ENCODE measurements at regions not wholly inside any gene's neighbourhood (a gene's known extent, or its start where the extent isn't known, plus 50 kb on each side); places are given as distances from the start of the nearest gene placed in this dataset.

DNA sequence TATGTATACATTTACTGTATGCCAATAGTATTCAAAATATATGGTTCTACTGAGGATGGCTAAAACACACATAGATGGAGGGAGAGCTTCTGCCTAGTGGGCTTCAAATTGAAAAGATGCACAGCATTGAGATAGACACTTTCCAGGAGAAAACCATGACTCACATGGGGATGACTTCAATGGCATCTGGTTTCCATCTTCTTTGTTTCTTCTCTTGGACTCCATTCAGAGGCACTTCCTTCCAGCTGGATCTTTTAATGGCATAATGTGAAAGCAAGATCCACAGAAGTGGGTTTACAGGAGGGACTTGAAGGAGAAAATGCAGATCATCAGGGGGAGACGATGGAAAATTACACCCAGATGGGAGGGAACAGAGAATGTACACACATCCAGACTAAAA is 84.9 kb downstream of the ZNF365 start (continued):
- TF ChIP-seq, protein P1, sequence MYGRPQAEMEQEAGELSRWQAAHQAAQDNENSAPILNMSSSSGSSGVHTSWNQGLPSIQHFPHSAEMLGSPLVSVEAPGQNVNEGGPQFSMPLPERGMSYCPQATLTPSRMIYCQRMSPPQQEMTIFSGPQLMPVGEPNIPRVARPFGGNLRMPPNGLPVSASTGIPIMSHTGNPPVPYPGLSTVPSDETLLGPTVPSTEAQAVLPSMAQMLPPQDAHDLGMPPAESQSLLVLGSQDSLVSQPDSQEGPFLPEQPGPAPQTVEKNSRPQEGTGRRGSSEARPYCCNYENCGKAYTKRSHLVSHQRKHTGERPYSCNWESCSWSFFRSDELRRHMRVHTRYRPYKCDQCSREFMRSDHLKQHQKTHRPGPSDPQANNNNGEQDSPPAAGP (tag by site-specific recombination; IDR thresholded peaks at IDR 0.05) = no peak
- TF ChIP-seq ZFP69B (tag by site-specific recombination; IDR thresholded peaks at IDR 0.05) (no peak), ZNF76 (tag by site-specific recombination; IDR thresholded peaks at IDR 0.05; ENCODE audit: borderline replicate concordance, low read depth) (no peak), KLF9 (tag by site-specific recombination; IDR thresholded peaks at IDR 0.05; ENCODE audit: low read depth) (no peak), SP2 (tag by site-specific recombination; IDR thresholded peaks at IDR 0.05) (no peak), OSR2 (tag by site-specific recombination; IDR thresholded peaks at IDR 0.05) (no peak)
- TF ChIP-seq, protein P2, sequence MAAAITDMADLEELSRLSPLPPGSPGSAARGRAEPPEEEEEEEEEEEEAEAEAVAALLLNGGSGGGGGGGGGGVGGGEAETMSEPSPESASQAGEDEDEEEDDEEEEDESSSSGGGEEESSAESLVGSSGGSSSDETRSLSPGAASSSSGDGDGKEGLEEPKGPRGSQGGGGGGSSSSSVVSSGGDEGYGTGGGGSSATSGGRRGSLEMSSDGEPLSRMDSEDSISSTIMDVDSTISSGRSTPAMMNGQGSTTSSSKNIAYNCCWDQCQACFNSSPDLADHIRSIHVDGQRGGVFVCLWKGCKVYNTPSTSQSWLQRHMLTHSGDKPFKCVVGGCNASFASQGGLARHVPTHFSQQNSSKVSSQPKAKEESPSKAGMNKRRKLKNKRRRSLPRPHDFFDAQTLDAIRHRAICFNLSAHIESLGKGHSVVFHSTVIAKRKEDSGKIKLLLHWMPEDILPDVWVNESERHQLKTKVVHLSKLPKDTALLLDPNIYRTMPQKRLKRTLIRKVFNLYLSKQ (tag by site-specific recombination; IDR thresholded peaks at IDR 0.05; ENCODE audit: borderline replicate concordance) = no peak

DNA sequence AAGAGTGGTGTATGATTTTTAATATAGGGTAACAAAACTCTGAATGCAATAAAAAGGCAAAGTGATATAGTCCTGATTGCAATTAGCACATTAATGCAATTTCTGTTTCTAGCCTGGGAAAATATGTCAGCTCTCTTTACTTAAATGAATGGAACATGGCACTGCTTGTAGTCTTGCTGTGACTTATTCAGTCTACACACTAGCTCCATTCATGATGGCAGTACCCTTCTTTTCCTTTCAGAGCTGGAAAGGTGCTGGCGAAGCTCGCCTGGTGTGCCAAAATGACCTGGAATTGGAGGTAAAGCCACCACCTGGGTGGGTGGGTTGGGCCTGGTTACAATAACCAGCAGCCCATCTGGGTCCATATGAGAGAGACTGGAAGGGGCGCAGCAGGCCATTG is 85.3 kb downstream of the ZNF365 start:
- TF ChIP-seq MYNN (tag by site-specific recombination; IDR thresholded peaks at IDR 0.05; ENCODE audit: borderline replicate concordance) = no peak
- TF ChIP-seq, protein P3, sequence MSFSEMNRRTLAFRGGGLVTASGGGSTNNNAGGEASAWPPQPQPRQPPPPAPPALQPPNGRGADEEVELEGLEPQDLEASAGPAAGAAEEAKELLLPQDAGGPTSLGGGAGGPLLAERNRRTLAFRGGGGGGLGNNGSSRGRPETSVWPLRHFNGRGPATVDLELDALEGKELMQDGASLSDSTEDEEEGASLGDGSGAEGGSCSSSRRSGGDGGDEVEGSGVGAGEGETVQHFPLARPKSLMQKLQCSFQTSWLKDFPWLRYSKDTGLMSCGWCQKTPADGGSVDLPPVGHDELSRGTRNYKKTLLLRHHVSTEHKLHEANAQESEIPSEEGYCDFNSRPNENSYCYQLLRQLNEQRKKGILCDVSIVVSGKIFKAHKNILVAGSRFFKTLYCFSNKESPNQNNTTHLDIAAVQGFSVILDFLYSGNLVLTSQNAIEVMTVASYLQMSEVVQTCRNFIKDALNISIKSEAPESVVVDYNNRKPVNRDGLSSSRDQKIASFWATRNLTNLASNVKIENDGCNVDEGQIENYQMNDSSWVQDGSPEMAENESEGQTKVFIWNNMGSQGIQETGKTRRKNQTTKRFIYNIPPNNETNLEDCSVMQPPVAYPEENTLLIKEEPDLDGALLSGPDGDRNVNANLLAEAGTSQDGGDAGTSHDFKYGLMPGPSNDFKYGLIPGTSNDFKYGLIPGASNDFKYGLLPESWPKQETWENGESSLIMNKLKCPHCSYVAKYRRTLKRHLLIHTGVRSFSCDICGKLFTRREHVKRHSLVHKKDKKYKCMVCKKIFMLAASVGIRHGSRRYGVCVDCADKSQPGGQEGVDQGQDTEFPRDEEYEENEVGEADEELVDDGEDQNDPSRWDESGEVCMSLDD (tag by site-specific recombination; IDR thresholded peaks at IDR 0.05) = no peak
- TF ChIP-seq ZNF223 (tag by site-specific recombination; IDR thresholded peaks at IDR 0.05) = no peak
- no peak for TF ChIP-seq ZNF707 (tag by site-specific recombination; IDR thresholded peaks at IDR 0.05)
- TF ChIP-seq ZNF658 (tag by site-specific recombination; IDR thresholded peaks at IDR 0.05) = no peak
- no peak for TF ChIP-seq ZNF10 (tag by site-specific recombination; IDR thresholded peaks at IDR 0.05)
- TF ChIP-seq ZNF792 (tag by site-specific recombination; IDR thresholded peaks at IDR 0.05) = no peak
- TF ChIP-seq ZNF48 (tag by site-specific recombination; IDR thresholded peaks at IDR 0.05) = no peak
- no peak for TF ChIP-seq HOXC10 (CRISPR knock-in tag; IDR thresholded peaks at IDR 0.05)
- TF ChIP-seq ZNF157 (tag by site-specific recombination; IDR thresholded peaks at IDR 0.05) = no peak
- TF ChIP-seq, protein P4, sequence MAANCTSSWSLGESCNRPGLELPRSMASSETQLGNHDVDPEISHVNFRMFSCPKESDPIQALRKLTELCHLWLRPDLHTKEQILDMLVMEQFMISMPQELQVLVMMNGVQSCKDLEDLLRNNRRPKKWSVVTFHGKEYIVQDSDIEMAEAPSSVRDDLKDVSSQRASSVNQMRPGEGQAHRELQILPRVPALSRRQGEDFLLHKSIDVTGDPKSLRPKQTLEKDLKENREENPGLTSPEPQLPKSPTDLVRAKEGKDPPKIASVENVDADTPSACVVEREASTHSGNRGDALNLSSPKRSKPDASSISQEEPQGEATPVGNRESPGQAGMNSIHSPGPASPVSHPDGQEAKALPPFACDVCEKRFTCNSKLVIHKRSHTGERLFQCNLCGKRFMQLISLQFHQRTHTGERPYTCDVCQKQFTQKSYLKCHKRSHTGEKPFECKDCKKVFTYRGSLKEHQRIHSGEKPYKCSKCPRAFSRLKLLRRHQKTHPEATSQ (tag by site-specific recombination; IDR thresholded peaks at IDR 0.05) = no peak
- TF ChIP-seq ZBTB21 (tag by site-specific recombination; IDR thresholded peaks at IDR 0.05) = no peak
- Histone ChIP-seq H3K4me1 (ENCODE audit: control insufficient read depth, insufficient read depth, low read length) (no peaks in the 10 kb centered on the region), H3K4me3 (ENCODE audit: low read depth, low read length) (no peak overlapping the region), H3K9me3 (ENCODE audit: control insufficient read depth, insufficient read depth, low read depth, low read length) (no peaks in the 10 kb centered on the region), H3K27ac (ENCODE audit: extremely low read depth, low read depth, low read length) (no peak overlapping the region), H3K36me3 (ENCODE audit: control insufficient read depth in 2 of 2, insufficient read depth in 1 of 2, low read length in 2 of 2) (no peaks in the 10 kb centered on the region)
- ChIA-PET CTCF (interaction anchor here (1.2 kb wide), 1 partner anchor 22 kb away, joined by 3 read pairs; no protein-coding TSS in a partner anchor), POLR2A (no interaction called here)

DNA sequence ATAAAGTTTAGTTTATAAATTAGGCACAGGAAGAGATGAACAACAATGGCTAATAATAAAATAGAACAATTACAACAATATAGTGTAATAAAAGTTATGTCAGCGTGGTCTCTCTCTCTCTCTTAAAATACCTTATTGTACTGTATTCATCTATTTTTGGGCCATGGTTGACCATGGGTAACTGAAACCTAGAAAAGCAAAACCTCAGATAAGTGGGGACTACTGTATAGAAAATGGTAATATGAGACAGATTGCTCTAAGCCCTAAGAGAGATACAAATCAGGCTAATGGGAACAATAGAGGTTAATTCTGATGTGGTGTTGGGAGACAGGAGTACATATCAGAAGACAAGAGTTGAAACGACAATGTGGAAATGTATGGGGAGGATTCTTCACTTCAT is 86.2 kb downstream of the ZNF365 start:
- Histone ChIP-seq H3K36me3 (ENCODE audit: control insufficient read depth in 2 of 2, insufficient read depth in 1 of 2, low read length in 2 of 2) (no peaks in the 10 kb centered on the region), H3K9me3 (ENCODE audit: control insufficient read depth, insufficient read depth, low read depth, low read length) (no peaks in the 10 kb centered on the region), H3K4me1 (ENCODE audit: control insufficient read depth, insufficient read depth, low read length) (no peaks in the 10 kb centered on the region), H3K27ac (ENCODE audit: extremely low read depth, low read depth, low read length) (no peak overlapping the region), H3K4me3 (ENCODE audit: low read depth, low read length) (no peak overlapping the region)
- ChIA-PET CTCF (no interaction called here), POLR2A (no interaction called here)
- TF ChIP-seq, protein P5, sequence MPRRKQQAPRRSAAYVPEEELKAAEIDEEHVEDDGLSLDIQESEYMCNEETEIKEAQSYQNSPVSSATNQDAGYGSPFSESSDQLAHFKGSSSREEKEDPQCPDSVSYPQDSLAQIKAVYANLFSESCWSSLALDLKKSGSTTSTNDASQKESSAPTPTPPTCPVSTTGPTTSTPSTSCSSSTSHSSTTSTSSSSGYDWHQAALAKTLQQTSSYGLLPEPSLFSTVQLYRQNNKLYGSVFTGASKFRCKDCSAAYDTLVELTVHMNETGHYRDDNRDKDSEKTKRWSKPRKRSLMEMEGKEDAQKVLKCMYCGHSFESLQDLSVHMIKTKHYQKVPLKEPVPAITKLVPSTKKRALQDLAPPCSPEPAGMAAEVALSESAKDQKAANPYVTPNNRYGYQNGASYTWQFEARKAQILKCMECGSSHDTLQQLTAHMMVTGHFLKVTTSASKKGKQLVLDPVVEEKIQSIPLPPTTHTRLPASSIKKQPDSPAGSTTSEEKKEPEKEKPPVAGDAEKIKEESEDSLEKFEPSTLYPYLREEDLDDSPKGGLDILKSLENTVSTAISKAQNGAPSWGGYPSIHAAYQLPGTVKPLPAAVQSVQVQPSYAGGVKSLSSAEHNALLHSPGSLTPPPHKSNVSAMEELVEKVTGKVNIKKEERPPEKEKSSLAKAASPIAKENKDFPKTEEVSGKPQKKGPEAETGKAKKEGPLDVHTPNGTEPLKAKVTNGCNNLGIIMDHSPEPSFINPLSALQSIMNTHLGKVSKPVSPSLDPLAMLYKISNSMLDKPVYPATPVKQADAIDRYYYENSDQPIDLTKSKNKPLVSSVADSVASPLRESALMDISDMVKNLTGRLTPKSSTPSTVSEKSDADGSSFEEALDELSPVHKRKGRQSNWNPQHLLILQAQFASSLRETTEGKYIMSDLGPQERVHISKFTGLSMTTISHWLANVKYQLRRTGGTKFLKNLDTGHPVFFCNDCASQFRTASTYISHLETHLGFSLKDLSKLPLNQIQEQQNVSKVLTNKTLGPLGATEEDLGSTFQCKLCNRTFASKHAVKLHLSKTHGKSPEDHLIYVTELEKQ (tag by site-specific recombination; IDR thresholded peaks at IDR 0.05; ENCODE audit: borderline replicate concordance) = no peak
- no peak for TF ChIP-seq ZNF544 (tag by site-specific recombination; IDR thresholded peaks at IDR 0.05)
- TF ChIP-seq ZNF239 (tag by site-specific recombination; IDR thresholded peaks at IDR 0.05) = no peak
- TF ChIP-seq ZNF202 (tag by site-specific recombination; IDR thresholded peaks at IDR 0.05; ENCODE audit: borderline replicate concordance) = no peak
- no peak for TF ChIP-seq BCL11A (tag by site-specific recombination; IDR thresholded peaks at IDR 0.05; ENCODE audit: low read depth)
